ENCODE measurements at regions not wholly inside any gene's neighbourhood (a gene's known extent, or its start where the extent isn't known, plus 50 kb on each side); places are given as distances from the start of the nearest gene placed in this dataset.

GRCh38 chr10:112095731-112096130, 87.8 kb downstream of the GPAM start:
- H3K27me3 Mint-ChIP-seq (ENCODE audit: insufficient read depth, low read depth, poor library complexity), result peaks cover 4% of the 10 kb centered on the region
- H3K79me2 ChIP-seq (replicated peaks; ENCODE audit: insufficient read depth), result no peaks in the 10 kb centered on the region

More at GRCh38 chr10:112095731-112096130, 87.8 kb downstream of the GPAM start:
- Histone ChIP-seq H3K36me3 (ENCODE audit: insufficient read depth) (no peaks in the 10 kb centered on the region), H3K9me2 (ENCODE audit: insufficient read depth) (peaks cover 8% of the 10 kb centered on the region; the same call in 1 of the 2 replicates), H3K4me1 (ENCODE audit: insufficient read depth) (no peaks in the 10 kb centered on the region), H4K20me1 (replicated peaks; ENCODE audit: insufficient read depth) (no peaks in the 10 kb centered on the region), H3F3A (replicated peaks; ENCODE audit: low read depth) (no peaks in the 10 kb centered on the region), H3K27me3 (ENCODE audit: insufficient read depth) (no peaks in the 10 kb centered on the region), H3K27ac (ENCODE audit: low read depth) (no peak overlapping the region), H3K4me2 (no peak overlapping the region), H2AFZ (no peak overlapping the region), H3K4me3 (no peak overlapping the region)
- ATAC-seq (no peak), DNase-seq (ENCODE audit: low spot score) (no peak)
- Mint-ChIP-seq H3K27ac (no peak overlapping the region), H3K4me3 (no peak overlapping the region), H3K4me1 (no peaks in the 10 kb centered on the region), H3K9me3 (peaks cover 14% of the 10 kb centered on the region), H3K36me3 (ENCODE audit: low read depth) (peaks cover 2% of the 10 kb centered on the region; the same call in 1 of the 3 replicates)
- TF ChIP-seq EZH2phosphoT487 (IDR thresholded peaks at IDR 0.05; ENCODE audit: unreplicated experiment) (no peak), NANOG (IDR thresholded peaks at IDR 0.05; ENCODE audit: borderline replicate concordance) (no peak), JUNB (IDR thresholded peaks at IDR 0.05; ENCODE audit: unreplicated experiment) (no peak), ZNF114 (CRISPR knock-in tag; IDR thresholded peaks at IDR 0.05) (no peak), EZH2 (IDR thresholded peaks at IDR 0.05; ENCODE audit: low read depth, unreplicated experiment) (no peak), ZNF462 (CRISPR knock-in tag; IDR thresholded peaks at IDR 0.05) (no peak)
